GM21367 (cell line): ENCODE measurements at regions not wholly inside any gene's neighbourhood (a gene's known extent, or its start where the extent isn't known, plus 50 kb on each side); places are given as distances from the start of the nearest gene placed in this dataset.

Source experiments
- ATAC-seq: cut with Tn5 transposase; IDR thresholded peaks from one replicate; pipeline ENCODE4 v1.9.1; 2021; ENCODE audit not compliant: unreplicated experiment

DNA sequence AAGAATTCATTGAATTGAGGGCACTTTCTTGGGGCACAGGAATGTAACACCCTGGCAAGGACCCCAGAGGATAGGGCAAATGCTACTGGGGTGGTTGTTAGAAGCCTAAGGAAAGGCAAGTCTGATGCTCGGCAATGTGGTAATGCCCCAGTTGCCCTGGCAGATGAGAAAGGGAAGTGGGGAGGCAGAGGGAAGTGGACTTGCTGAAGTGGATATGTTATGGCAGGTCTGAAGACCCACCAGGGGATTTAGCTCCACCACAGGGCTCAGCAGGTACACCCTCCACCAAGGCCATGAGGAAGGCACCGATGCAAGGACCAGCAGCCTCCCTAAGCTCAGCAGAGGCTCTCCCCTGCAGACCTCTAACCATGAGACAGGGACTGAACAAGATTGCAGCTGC, 184.8 kb downstream of the IRX5 start:
- no peak for ATAC-seq

DNA sequence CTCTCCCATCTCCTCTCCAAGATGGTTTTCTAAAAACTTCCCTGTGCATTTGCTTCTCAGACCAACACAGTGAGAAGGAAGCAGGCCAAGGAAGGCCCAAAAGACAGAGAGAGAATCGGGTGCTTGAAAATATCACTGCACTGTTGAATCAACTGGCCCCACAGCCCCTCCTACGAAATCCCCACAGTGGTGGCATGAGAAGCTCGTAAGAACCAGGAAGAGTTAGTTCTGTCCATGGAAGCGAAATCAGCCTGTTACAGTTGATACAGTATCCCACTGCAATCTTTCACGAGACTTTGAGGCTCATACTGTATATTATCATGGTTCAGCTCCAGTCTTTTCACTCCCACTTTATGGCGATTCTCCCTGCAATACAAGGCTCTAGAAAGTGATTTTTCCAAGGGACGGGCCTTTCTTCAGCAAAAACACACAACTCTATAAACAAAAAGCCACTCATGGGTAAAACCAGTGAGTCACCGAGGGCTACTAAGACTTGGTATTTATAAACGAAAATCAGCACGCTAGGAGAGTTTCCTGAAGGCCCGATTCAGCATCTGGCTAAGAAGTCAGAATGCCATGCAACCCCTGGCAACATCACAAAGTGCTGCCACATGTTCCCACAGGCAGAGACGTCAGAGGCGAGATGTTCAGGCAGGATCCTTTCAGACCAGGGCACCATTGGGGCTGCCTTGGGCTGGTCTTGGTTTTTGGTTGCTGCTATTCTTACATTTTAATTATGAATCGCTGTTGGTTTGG, 185.7 kb downstream of the IRX5 start:
- ATAC-seq = no peak

DNA sequence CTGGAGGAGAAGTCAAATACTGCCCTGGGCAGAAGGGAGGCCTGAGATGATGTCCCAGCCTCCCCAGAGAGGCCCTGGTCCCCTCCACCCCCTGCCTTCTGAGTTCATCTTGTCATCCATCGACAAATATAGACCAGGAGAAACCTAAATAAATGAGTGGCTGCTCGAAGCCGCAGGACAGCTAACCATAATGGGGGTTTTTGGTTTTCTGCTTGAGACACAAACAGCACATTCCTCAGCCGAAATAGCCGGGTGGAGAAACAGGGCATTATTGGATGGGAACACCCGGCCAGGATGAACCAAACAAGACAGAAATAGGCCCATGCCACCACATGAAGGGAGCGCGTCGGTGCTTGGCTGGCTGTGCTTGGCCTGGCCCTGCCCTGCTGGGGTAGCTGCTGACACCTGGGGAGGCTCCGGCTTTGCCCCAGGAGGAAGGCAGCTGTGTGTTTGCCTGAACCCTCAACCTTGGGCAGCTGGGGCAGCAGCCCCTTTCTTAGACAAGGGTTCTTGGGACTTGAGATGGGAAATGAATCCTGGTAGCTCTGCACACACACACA, 188.1 kb downstream of the IRX5 start:
- ATAC-seq = no peak

DNA sequence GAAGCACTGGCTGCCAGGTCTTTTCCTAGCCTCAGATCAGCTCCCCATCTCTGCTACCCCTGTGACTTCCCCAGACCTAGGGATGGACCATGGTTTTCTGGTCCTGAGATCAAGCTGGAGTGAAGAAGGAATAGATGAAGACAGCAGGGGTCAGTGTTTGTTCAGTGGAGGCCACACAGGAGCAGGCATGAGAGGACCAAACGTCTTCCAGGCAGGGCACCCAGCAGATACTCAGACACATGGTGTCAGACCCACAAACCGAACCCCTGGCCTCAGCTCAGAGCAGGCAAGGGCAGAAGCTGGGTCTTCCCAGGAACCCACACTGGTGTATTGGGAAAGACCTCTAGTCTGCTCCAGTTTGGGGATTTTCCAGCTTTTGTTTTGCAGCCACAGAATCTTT, 189.7 kb downstream of the IRX5 start:
- ATAC-seq = no peak

DNA sequence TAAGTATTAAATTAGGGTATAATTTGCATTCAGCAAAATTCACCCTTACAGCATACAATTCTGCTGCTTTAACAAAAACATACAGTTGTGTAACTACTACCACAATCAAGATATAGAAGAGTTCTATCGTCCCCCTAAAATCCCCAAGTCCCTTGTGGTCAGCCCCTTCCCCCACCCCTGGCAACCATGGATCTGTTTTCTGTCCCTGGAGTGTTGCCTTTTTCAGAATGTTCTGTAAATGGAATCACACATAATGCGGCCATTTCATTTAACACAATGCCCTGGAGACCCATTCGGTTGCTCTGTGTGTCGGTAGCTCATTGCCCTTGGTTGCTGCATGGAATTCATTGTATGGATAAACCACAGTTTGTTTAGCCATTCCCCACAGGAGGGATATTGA, 190.2 kb downstream of the IRX5 start:
- ATAC-seq = no peak

DNA sequence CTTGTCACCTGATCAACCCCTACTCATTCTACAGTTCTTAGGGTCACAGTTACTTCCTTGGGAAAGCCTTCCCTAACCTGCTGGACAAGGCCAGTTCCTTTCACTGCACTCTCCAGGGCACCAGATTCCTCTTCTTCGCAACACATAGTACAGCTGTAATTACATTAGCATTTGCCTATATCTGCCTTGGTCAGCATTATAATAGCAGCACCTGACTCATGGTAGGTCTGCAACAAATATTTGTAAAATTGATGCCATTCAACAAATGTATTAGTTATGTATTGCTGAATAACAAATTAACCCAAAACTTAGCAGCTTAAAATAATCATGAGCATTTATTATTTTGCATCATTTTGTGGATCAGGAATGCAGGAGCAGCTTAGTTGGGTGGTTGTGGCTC, 193.0 kb downstream of the IRX5 start:
- no peak for ATAC-seq

DNA sequence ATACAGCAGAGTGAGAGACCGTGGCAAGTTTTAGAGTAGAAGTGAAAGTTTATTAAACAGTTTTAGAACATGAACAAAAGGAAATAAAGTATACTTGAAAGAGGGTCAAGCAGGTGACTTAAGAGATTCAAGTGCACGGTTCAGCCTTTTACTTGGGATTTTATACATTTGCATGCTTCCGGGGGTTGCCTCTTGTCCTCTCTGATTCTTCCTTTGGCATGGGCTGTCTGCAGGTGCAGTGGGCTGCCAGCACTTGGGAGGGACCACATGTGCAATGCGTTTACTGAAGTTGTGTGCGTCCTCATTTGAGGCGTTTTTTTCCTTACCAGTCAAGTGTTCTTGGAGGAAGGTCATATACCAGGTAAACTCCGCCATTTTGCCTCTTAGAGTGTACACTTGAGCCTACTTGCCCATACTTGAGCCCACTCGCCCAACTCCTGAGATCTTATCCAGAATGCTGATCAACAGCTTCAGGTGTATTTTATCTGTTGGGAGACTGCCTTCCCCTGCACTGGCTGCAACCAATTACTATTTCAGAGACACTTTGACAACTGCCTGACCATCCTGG, 195.2 kb downstream of the IRX5 start:
- no peak for ATAC-seq

DNA sequence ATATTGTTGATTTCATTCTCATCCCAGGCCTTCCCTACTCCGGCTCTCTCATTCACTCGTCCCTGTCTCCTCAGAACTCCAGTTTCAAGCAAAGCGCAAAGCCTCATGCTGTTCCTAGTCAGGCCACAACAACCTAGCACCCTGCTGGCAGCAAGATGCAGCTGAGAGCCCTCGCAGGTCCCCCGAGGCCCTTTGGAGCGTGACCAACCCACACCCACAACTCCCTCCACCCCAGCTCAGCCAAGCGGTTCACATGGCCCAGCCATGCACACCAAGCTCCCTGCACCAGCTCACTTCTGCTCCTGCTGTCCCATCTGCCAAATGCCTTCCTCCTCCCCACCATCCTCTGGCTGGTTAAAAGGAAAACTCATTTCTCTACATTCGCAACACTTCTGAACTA, 195.8 kb downstream of the IRX5 start:
- ATAC-seq = no peak

DNA sequence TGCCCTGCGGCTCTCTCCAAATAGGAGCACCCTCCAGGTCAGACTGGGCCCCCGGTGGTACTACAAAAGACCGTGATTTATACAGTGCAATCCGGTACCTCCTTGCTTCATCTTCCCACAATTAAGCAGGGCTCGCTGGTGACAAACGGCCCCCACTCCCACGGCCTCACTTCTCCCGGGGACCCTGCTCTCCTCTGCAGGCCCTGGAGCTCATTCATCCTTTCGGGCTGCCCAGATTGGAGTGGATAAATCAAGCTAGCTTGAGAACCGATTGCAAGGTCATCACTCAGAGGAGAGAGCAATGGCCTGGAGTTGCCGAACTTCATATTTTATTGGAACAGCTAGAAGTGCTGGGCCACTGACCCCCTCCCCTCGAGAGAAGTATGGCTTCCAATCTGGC, 193.5 kb upstream of the IRX6 start:
- no peak for ATAC-seq

DNA sequence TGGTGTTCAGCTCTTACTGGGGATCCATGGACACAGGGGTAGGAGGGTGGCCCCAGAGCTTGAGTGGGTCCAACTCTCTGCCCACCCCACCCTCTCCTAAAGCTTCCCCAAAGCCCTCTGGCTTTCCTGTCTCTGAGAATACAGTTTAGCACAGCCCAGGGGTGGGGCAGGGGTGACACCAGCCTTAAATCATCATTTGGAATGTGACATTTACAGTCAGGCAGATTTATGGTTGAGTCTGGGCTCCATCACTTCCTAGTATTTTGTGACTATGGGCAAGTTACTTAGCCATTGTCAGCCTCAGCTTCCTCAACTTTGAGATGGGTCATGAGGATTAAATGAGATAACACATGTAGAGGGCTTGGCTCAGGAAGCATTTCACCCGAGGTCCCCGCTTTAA, 193.1 kb upstream of the IRX6 start:
- no peak for ATAC-seq

DNA sequence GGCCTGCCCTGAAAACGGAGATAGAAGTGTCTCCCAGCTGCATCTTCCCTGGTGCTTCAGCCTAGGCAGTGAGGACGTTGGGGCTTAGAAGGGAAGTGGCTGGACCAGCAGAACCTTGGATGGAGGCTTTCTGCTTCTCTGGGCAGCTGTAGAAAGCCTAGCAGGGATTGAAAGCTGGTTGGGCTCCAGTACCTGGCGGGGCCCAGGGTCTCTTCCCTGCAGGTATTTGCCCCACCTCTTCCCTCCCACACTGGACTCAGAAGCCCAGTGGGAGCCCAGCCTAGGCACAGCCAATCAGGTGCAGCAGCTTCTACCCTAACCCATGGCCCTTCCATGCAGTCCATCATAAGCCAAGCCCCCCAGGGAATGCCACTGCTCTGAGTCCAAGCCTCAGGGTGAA, 190.3 kb upstream of the IRX6 start:
- no peak for ATAC-seq

DNA sequence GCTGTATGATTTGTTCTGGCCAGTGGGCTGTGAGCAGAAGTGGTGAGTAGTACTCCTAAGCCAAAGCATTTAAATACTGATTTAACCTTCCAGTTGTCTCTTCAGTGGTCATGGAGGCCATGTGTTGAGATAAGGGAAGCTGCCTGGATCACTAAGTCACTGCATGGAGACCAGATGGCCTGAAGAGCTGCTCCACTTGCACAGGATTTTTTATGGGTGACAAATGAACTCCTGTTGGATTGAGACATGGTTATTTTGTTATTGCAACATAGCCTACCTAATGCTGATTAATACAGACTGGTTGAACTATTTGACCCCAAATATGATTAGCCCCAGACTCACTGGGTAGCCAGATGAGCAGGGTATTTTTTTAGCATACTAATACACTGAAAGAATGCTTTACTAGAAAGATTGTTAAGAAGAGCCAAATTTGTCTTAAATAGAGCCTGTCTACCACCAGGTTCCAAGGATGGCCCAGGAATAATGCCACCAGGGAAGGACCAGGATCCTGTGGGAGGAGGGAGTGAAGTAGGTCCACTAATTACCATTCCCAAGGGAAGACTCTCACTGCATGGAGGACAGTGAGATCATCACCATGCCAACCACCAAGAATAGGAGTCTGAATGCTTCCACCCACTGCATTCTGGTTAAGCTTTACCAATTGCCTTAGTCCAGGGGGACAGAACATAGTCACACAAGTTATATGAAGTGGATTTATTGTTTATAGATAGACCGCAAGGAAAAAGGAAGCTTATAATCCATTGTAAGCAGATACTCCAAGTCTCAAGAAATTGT, 187.4 kb upstream of the IRX6 start:
- no peak for ATAC-seq

DNA sequence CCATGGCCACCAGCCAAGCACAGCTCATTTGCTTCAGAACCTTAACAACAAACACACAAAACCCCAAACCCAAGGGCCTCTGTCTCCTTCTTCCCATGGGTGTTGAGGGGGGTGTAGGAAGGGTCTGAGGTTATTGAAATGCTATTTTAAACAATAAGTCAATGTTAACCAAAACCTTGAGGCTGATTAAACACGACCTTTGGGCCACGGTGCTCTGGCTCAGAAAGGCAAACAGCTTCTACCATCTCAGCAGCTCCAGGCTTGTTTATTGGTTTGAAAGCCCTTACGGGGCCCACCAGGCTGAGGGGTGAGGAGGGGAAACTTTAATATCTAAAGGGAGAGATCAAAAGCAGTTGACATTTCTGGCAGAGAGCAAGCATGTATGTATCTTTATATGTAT, 185.7 kb upstream of the IRX6 start:
- no peak for ATAC-seq

DNA sequence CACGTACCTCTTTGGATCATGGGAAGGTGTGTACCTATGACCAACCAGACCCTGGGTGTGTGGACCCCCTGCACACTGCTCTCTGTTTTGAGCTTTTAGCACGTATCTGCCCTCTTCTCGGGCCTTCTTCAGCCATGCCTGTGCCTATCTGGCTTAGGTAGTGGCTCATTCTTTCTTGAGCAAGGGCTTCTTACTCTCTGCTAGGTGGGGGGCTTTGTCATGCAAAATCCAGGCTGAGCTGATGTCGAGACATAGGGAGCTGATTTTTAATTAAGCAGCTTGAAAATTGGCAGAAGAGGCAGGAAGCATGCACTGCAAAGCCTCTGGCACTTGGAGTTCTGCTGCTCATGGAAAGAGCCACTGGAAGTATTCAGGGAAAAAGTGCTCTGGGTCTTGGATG, 181.6 kb upstream of the IRX6 start:
- no peak for ATAC-seq

DNA sequence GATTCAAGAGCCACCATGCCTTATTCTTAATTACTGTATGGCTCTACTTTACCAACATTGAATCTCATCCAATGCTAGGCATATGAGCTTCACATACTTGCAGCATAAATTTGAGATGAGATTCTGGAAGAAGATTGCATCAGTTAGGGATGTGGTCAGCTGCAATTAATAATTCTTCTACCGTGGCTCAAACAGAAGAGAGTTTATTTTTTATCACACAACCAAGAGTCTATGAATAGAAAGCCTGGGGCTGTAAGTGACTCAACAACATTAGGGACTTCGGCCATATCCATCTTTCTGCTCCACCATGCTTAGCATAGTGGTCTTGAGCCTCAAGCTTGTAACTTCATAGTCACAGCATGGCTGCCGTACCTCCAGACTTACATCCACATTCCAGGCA, 179.4 kb upstream of the IRX6 start:
- ATAC-seq = no peak

DNA sequence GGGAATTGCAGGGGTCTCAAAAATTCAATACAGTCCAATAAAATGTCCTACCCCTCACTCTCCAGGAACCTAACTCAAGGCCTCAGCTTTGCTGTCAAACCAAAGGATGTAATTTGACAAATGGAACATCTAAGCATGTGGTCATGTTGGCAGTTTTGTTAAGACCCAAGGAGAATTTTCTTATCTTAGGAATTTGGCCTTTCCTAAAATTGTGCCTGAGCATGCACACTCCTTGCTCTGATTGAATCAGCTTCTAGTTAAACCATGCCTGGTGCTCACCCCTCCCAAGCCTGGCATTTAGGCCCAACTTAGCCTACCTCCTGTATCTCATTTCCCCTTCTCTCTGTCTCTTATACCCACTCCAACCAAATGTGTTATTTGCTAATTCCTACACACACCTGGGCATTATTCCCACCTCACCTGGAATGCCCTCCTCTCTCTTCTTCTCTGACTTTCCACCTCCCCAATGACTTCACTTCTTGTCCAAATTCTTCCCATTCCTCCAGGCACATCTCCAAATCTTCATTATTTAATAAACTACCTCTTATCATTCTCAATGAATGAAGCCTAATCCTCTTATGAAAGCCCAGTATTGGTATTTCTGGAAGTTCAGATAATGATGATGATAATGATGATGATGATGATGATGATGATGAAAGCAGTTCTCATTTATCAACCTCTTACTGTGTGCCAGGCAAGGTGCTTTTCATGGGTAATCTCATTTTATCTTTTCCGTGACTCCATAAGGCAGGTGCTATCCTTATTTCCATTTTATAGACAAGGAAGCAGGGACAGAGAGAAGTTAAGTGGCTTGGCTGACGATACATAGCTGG, 178.0 kb upstream of the IRX6 start:
- no peak for ATAC-seq

DNA sequence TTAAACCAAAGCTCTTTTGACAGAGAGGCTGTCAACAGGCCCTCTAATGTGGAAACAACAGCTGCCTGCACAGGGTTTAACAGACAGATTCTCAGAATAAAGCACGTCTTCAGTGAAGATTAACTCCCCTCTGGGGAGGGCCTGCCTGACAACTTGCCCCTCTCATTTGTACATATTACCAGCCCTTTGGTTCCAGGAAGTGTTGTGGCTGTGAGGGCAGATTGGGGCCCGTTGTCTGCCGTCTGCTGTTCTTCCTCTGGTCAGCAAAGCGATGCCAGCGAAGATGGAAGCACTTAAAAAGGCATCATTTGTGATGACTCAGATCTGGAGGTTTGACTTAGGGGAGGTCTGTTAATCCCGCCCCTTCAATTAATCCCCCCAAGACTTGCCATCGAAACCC, 177.0 kb upstream of the IRX6 start:
- no peak for ATAC-seq

DNA sequence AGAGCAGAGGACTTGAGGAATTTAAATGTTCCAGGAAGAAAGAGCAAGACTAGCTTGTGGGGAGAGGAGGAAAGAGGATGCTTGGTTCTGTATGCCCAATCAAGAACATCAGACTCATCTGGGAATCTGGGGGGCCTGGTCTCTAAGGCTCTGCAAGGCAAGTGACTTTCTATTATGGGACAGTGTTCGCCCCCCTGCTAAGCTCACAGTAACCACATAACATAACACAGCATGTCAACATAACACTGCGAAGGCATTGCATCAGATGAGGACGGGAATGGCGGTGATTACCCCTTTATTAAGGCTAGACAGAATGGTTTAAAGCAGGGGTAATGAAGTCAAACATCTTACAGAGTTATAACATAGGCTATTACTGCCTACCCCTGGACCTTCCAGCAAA, 176.6 kb upstream of the IRX6 start:
- ATAC-seq = no peak

DNA sequence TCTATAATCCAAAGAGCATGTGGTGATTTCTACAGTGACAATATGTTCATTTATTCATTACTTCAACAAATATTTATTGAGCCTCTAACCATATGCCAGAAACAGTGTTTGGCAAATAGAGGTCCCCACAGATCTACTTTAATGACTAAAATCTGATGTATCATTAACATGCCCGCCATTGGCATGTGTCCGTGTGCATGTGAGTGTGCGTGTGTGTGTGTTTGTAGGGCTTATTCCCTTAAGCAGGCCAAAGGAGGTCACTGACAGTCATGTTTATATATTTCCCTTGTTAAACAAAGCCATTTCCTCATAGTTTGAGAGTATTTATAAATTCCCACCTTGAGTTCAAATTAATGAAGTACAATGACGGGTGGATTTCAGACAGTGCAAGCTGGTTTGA, 174.4 kb upstream of the IRX6 start:
- ATAC-seq = no peak

DNA sequence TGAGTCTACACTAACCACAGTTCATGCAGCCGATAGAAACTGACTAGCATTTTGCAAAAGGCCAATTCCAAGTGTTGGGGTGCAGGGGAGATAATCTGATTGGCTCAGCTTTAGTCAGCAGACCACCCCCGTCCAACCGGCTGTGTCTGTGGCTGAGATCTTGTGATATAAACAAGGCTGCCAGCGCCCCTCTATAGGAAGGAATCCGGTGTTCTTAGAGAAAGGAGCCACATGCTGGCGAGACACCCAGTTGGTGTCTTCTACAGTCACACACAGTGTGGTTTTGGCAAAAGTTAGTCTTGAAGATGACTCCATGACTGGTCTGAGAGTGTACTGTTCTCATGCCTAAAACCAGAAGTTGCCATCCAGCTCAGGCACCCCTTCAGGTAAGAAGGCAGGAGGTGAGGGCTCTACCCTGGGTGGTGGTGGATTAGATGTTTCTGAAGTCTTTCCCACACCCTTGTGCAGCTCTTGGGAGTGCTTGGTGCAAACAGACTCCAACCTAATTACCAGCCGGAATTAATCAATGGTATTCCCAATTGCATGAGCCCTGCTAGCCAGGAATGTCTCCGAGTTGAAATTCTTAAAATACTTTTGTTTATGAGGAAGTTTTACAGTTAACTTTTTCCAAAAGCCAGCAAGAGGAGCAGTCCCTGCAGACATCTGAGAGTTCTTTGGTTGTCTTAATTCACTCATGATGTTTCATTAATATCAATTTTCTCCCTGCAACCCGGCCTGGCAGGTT, 172.3 kb upstream of the IRX6 start:
- no peak for ATAC-seq
